ENCODE measurements at regions not wholly inside any gene's neighbourhood (a gene's known extent, or its start where the extent isn't known, plus 50 kb on each side); places are given as distances from the start of the nearest gene placed in this dataset.

DNA sequence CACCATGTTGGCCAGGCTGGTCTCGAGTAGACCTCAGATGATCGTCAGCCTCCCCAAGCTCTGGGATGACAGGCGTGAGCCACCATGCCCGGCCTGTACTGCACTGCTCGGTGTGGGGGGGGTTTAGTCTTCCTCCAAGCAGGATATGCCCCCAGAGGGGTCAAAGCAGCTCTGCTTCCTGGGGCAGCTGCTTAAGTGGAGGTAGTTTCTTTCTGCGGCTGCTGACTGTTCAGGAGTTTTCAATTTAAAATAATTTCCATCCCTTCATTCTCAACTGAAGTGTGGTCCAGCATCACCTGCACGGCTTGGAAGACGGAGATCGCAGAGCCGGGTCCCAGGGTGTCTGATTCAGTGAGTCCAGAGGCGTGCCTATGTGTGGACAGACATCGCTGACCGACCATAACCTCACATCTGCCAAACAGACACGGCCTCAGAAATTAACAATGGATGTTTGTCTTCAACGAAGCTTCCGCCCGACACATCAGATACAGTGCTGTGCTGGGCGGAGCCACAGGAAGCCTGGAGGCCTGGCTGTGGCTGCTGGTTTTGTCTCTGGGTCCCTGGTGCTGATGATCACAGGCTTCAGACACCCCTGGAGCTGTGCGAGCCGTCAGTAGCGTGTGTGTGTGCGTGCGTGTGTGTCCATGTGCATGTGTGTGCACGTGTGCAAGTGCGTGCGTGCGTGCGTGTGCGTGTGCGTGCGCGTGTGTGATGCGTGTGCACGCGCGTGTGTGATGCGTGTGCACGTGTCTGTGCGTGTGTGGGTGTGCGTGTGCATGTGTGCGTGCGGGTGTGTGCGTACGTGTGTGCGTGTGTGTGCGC is 226.5 kb upstream of the PITRM1 start:
- TF ChIP-seq POLR2A (IDR thresholded peaks at IDR 0.05), result no peak
- TF ChIP-seq, protein P1, sequence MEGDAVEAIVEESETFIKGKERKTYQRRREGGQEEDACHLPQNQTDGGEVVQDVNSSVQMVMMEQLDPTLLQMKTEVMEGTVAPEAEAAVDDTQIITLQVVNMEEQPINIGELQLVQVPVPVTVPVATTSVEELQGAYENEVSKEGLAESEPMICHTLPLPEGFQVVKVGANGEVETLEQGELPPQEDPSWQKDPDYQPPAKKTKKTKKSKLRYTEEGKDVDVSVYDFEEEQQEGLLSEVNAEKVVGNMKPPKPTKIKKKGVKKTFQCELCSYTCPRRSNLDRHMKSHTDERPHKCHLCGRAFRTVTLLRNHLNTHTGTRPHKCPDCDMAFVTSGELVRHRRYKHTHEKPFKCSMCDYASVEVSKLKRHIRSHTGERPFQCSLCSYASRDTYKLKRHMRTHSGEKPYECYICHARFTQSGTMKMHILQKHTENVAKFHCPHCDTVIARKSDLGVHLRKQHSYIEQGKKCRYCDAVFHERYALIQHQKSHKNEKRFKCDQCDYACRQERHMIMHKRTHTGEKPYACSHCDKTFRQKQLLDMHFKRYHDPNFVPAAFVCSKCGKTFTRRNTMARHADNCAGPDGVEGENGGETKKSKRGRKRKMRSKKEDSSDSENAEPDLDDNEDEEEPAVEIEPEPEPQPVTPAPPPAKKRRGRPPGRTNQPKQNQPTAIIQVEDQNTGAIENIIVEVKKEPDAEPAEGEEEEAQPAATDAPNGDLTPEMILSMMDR (IDR thresholded peaks at IDR 0.05), result no peak

Measured in vagina (tissue), 2 donors.